ENCODE measurements at regions not wholly inside any gene's neighbourhood (a gene's known extent, or its start where the extent isn't known, plus 50 kb on each side); places are given as distances from the start of the nearest gene placed in this dataset.

DNA sequence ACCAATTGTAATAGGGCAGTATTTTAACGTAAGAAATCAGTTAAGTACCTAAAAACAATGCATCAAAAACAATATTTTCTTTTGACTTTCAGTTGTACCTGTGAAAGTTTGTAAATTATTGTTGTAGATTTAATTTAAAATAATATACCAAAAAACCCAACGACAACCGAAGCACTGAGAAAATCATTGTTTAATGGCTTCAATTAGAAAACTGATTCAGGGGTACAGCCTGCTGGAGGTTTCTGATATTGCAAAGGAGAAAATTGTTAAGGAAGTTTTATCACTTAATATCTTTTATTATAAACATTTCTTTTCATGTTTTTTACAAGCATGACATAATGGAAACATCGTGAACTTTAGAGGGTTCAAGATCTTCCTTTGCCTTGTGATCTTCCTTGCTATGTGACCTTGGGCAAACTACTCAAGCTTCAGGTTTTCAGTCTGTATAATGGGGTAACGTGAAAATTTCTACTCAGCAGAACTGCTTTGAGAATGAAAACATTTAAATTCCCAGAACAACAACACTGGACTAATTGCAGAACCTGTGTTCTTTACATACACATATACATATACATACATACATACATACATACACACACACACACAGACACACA, 76.3 kb upstream of the GLS start:
- TF ChIP-seq, protein P1, sequence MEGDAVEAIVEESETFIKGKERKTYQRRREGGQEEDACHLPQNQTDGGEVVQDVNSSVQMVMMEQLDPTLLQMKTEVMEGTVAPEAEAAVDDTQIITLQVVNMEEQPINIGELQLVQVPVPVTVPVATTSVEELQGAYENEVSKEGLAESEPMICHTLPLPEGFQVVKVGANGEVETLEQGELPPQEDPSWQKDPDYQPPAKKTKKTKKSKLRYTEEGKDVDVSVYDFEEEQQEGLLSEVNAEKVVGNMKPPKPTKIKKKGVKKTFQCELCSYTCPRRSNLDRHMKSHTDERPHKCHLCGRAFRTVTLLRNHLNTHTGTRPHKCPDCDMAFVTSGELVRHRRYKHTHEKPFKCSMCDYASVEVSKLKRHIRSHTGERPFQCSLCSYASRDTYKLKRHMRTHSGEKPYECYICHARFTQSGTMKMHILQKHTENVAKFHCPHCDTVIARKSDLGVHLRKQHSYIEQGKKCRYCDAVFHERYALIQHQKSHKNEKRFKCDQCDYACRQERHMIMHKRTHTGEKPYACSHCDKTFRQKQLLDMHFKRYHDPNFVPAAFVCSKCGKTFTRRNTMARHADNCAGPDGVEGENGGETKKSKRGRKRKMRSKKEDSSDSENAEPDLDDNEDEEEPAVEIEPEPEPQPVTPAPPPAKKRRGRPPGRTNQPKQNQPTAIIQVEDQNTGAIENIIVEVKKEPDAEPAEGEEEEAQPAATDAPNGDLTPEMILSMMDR (conservative IDR thresholded peaks at IDR 0.05; ENCODE audit: low read length): peak; percentile 72
- no peak overlapping the region for H3K4me3 ChIP-seq (ENCODE audit: low read length)
- peak; percentile 33 for DNase-seq (ENCODE audit: low read depth)

DNA sequence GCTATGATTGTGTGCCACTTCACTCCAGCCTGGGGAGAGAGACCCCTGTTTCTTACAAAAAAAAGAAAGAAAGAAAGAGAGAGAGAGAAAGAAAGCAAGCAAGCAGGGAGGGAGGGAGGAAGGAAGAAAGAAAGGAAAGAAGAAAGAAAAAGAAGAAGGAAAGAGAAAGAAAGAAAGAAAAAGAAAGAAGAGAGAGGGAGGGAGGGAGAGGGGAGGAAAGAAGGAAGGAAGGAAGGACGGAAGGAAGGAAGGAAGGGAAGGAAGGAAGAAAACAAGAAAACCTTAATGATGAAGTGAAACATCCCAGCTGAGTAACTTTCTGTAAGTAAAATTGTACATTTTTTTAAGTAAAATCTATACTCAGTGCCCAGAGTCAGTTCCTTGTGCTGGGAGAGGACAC, 75.5 kb upstream of the GLS start:
- no peak for DNase-seq (ENCODE audit: low read depth)
- TF ChIP-seq, protein P1 (conservative IDR thresholded peaks at IDR 0.05; ENCODE audit: low read length): no peak

DNA sequence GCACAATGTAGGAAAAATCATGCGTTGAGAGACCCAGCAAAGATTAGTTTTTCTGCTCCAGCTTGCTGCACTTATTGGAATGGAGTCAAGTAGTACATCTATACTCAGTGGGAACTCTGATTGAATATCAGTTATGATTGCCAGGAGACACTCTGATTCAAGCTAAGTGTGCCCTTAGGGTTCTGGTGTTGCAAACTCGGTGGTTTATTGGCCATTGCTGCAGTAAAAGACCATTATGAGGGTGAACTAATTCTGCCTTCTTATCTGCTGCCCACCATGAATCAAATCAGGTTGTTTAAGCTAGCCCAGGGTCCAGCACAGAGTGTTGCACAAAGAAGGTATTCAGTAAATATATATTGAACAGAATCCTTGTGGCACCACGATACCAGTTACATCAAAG, 74.8 kb upstream of the GLS start:
- no peak for DNase-seq (ENCODE audit: low read depth)
- TF ChIP-seq, protein P1 (conservative IDR thresholded peaks at IDR 0.05; ENCODE audit: low read length): no peak
- H3K4me3 ChIP-seq (ENCODE audit: low read length): no peak overlapping the region

More for the DNA sequence above, 75.5 kb upstream of the GLS start:
- no peak overlapping the region for H3K4me3 ChIP-seq (ENCODE audit: low read length)

DNA sequence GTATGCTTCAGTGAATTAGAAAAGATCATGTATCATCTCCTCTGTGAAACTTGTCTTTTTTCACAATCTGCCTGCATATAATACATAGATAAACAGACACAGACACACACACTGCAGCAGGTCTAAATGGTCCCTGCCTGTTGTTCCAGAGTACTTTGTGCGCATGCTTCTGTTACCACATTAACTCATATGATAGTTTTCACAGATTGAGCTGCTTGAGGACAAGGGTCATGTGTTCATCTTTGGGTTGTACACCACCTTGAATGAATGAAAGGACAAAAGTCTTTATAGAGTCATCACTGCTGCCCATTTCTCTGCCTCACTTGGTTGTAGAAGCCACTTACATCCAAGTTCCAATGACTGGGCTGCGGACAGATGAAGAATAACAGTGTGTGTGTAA, 72.7 kb upstream of the GLS start:
- DNase-seq (ENCODE audit: low read depth): no peak
- no peak overlapping the region for H3K4me3 ChIP-seq (ENCODE audit: low read length)
- TF ChIP-seq, protein P1 (conservative IDR thresholded peaks at IDR 0.05; ENCODE audit: low read length): no peak

DNA sequence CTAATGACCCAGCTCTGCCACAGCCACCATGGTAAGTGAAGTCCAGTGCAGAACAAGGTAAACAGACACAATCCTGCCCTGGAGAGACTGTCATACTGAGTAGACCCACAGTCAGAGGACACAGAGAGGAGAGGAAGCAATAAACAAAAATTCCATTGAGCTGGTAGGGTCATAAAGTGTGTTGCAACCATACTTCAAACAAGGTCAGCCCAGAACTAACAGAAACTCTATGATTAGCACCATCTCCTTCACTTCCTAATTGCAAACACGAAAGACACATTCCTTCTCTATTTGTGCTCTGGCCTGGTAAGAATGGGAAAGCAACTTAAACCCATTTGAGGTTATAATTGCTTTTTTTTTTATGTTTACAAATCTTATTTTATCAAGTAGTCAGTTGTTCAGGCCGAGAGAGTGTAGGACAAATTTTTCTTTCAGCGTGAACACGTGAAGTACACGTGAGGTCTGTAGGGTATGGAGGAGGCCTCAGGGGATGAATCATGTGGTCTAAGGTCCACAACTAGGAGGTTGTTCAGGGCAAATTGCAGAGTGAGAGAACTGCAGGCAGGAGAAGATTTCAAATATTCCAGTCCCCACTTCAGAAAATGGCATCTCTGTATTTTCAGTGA, 71.4 kb upstream of the GLS start:
- H3K4me3 ChIP-seq (ENCODE audit: low read length): no peak overlapping the region
- DNase-seq (ENCODE audit: low read depth): peak; percentile 60
- TF ChIP-seq, protein P1 (conservative IDR thresholded peaks at IDR 0.05; ENCODE audit: low read length): no peak

DNA sequence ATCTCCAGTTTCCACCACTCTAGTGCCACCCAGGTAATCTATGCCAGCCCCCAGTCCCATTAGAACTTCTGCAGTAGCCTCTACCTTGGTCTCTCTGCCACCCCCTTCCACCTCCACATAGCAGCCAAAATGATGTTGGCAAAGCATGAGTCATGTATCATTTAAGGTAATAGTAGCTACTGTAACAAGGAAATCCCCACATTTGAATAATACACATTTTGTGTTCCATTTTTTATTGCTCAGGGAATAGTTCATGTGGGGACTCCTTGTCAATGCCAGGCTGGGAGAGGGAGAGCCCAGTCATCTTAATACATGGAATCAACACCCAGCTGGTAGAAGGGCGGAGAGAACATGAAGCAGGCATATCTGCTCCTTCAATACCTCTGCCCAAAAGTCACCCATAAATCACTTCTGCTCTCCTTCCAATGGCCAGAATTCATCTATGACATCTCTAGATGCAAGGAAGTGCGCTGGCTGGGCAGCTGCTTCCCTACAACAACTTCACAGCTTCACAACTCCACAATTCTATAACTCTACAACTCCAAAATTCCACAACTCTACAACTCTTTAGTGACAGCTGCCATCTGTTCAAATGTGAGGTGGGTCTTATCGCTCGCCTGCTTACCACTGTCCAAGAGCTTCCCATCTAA, 70.6 kb upstream of the GLS start:
- DNase-seq (ENCODE audit: low read depth): no peak
- no peak overlapping the region for H3K4me3 ChIP-seq (ENCODE audit: low read length)
- TF ChIP-seq, protein P1 (conservative IDR thresholded peaks at IDR 0.05; ENCODE audit: low read length): no peak

All from AG10803 (cell line).